IMR-90 (cell line): ENCODE measurements at regions not wholly inside any gene's neighbourhood (a gene's known extent, or its start where the extent isn't known, plus 50 kb on each side); places are given as distances from the start of the nearest gene placed in this dataset.
A peak's percentile ranks its signal among the peaks of the same experiment; 100 is the strongest.

ENCODE experiments used
- ATAC-seq: fragments of 200-7000 bp; cut with Tn5 transposase; 2 replicates; pipeline ENCODE4 v1.9.1; 2020; ENCODE audit warnings: low read depth, mild to moderate bottlenecking, moderate library complexity
- BruUV-seq: library from RNA; stranded (reverse); fragments of 400-500 nt; replicated peaks from 2 replicates; lab custom pipeline; 2021; lab: Mats Ljungman, UMichigan
- CTCF ChIA-PET: fragments of 300-600 bp; formaldehyde crosslinking; extraction: SDS; loops from one replicate; lab custom pipeline; 2021; ENCODE audit warnings: antibody characterized with exemption; lab: Yijun Ruan, JAX
- POLR2A ChIA-PET: fragments of 300-600 bp; sonication (Branson Sonifier 250); formaldehyde crosslinking; loops from one replicate; lab custom pipeline; 2022; ENCODE audit warnings: antibody characterized with exemption; ENCODE audit not compliant: unreplicated experiment; lab: Charles Lee
- DNase-seq: peaks from one replicate; pipeline ENCODE4 v3.0.0; 2013
- H2AFZ ChIP-seq: replicated peaks from 2 replicates; pipeline ENCODE3; 2013; ENCODE audit warnings: low read length, mild to moderate bottlenecking; ENCODE audit not compliant: poor library complexity
- H2AK5ac ChIP-seq: 2 replicates; pipeline ENCODE4 v1.6.1; 2013; ENCODE audit warnings: low read depth, low read length, inconsistent platforms
- H2AK9ac ChIP-seq: replicated peaks from 2 replicates; pipeline ENCODE3; 2013; ENCODE audit warnings: mild to moderate bottlenecking, low read depth, low read length, moderate library complexity; ENCODE audit not compliant: poor library complexity
- H2BK120ac ChIP-seq: 2 replicates; pipeline ENCODE4 v1.6.1; 2013; ENCODE audit warnings: low read depth, low read length, inconsistent platforms
- H2BK15ac ChIP-seq: 3 replicates; pipeline ENCODE4 v1.6.1; 2013; ENCODE audit warnings: low read depth, low read length, inconsistent platforms
- H2BK20ac ChIP-seq: 2 replicates; pipeline ENCODE4 v1.6.1; 2013; ENCODE audit warnings: low read depth, mild to moderate bottlenecking, inconsistent platforms, low read length, moderate library complexity
- H2BK5ac ChIP-seq: 2 replicates; pipeline ENCODE4 v1.6.1; 2013; ENCODE audit warnings: mild to moderate bottlenecking, low read depth, low read length, inconsistent platforms; ENCODE audit not compliant: poor library complexity, severe bottlenecking
- H3K14ac ChIP-seq: replicated peaks from 2 replicates; pipeline ENCODE4 v1.6.1; 2013; ENCODE audit warnings: low read depth, low read length, inconsistent platforms
- H3K18ac ChIP-seq: 2 replicates; pipeline ENCODE4 v1.6.1; 2013; ENCODE audit warnings: low read depth, low read length, control low read depth
- H3K23ac ChIP-seq: 2 replicates; pipeline ENCODE4 v1.6.1; 2013; ENCODE audit warnings: low read depth, low read length, inconsistent platforms
- H3K27ac ChIP-seq: 2 replicates; pipeline ENCODE4 v1.5.1; 2013; ENCODE audit warnings: mild to moderate bottlenecking, control low read depth, low read length; ENCODE audit not compliant: insufficient read depth
- H3K27me3 ChIP-seq: 2 replicates; pipeline ENCODE4 v1.6.1; 2013; ENCODE audit warnings: low read length; ENCODE audit not compliant: control insufficient read depth, insufficient read depth
- H3K36me3 ChIP-seq: 2 replicates; pipeline ENCODE4 v1.6.1; 2013; ENCODE audit warnings: low read length, mixed read lengths; ENCODE audit not compliant: control insufficient read depth, insufficient read depth
- H3K4ac ChIP-seq: 2 replicates; pipeline ENCODE4 v1.6.1; 2013; ENCODE audit warnings: low read depth, low read length, inconsistent platforms
- H3K4me1 ChIP-seq: 2 replicates; pipeline ENCODE4 v1.6.1; 2013; ENCODE audit warnings: low read length, mixed read lengths; ENCODE audit not compliant: control insufficient read depth, insufficient read depth
- H3K4me2 ChIP-seq: 2 replicates; pipeline ENCODE4 v1.6.1; 2013; ENCODE audit warnings: low read depth, mild to moderate bottlenecking, control low read depth, low read length, moderate library complexity
- H3K4me3 ChIP-seq: 2 replicates; pipeline ENCODE4 v1.5.1; 2013; ENCODE audit warnings: low read depth, mild to moderate bottlenecking, control low read depth, low read length, moderate library complexity; ENCODE audit not compliant: insufficient read depth
- H3K56ac ChIP-seq: 2 replicates; pipeline ENCODE4 v1.6.1; 2013; ENCODE audit warnings: low read length, inconsistent platforms; ENCODE audit not compliant: insufficient read depth; ENCODE audit errors: extremely low read depth
- H3K79me1 ChIP-seq, 2 experiments: 2 replicates each; pipeline ENCODE4 v1.6.1; 2013; ENCODE audit warnings: low read length in 2 of 2, inconsistent platforms in 1 of 2, low read depth in 1 of 2
- H3K9ac ChIP-seq: 2 replicates; pipeline ENCODE4 v1.6.1; 2013; ENCODE audit warnings: low read depth, low read length, control low read depth
- H3K9me1 ChIP-seq: 2 replicates; pipeline ENCODE4 v1.6.1; 2013; ENCODE audit warnings: low read length, inconsistent platforms; ENCODE audit not compliant: insufficient read depth
- H3K9me3 ChIP-seq: 2 replicates; pipeline ENCODE4 v1.6.1; 2013; ENCODE audit warnings: low read length; ENCODE audit not compliant: control insufficient read depth, insufficient read depth
- H4K20me1 ChIP-seq: 2 replicates; pipeline ENCODE4 v1.6.1; 2013; ENCODE audit warnings: low read length, inconsistent platforms; ENCODE audit not compliant: insufficient read depth
- H4K5ac ChIP-seq: 2 replicates; pipeline ENCODE4 v1.6.1; 2013; ENCODE audit warnings: mild to moderate bottlenecking, low read depth, low read length, control low read depth
- H4K8ac ChIP-seq, 2 experiments: 2 replicates each; pipeline ENCODE4 v1.6.1; 2013; ENCODE audit warnings: low read depth in 2 of 2, low read length in 2 of 2, control low read depth in 1 of 2, inconsistent platforms in 1 of 2
- H4K91ac ChIP-seq: 2 replicates; pipeline ENCODE4 v1.6.1; 2013; ENCODE audit warnings: low read depth, low read length, inconsistent platforms; ENCODE audit not compliant: insufficient read depth
- BHLHE40 ChIP-seq: fragments of 150-350 bp; IDR thresholded peaks from 2 replicates; pipeline ENCODE4 v1.6.1; 2016; ENCODE audit warnings: mild to moderate bottlenecking, low read depth, low read length
- CEBPB ChIP-seq: IDR thresholded peaks from 2 replicates; pipeline ENCODE4 v1.6.1; 2012; ENCODE audit warnings: low read depth, low read length, improper control_type of control experiment
- CHD1 ChIP-seq: IDR thresholded peaks from 2 replicates; pipeline ENCODE4 v1.6.1; 2012; ENCODE audit warnings: low read depth, low read length, improper control_type of control experiment
- FOS ChIP-seq: fragments of 150-350 bp; IDR thresholded peaks from 2 replicates; pipeline ENCODE4 v1.6.1; 2016; ENCODE audit warnings: low read depth, low read length
- MAFK ChIP-seq: IDR thresholded peaks from 2 replicates; pipeline ENCODE4 v1.6.1; 2012; ENCODE audit warnings: low read depth, low read length, improper control_type of control experiment
- MAZ ChIP-seq: IDR thresholded peaks from 2 replicates; pipeline ENCODE4 v1.6.1; 2012; ENCODE audit warnings: low read depth, mild to moderate bottlenecking, low read length, improper control_type of control experiment, moderate library complexity, borderline replicate concordance
- MXI1 ChIP-seq: IDR thresholded peaks from 2 replicates; pipeline ENCODE4 v1.6.1; 2012; ENCODE audit warnings: low read depth, mild to moderate bottlenecking, low read length, moderate library complexity, borderline replicate concordance
- NFE2L2 ChIP-seq: fragments of 150-350 bp; IDR thresholded peaks from 2 replicates; pipeline ENCODE4 v1.6.1; 2016; ENCODE audit warnings: low read depth, mild to moderate bottlenecking, low read length
- POLR2A ChIP-seq: IDR thresholded peaks from 2 replicates; pipeline ENCODE4 v1.6.1; 2012; ENCODE audit warnings: mild to moderate bottlenecking, low read depth, low read length
- RAD21 ChIP-seq: IDR thresholded peaks from 2 replicates; pipeline ENCODE4 v1.6.1; 2012; ENCODE audit warnings: low read length, improper control_type of control experiment
- RCOR1 ChIP-seq: IDR thresholded peaks from 2 replicates; pipeline ENCODE4 v1.6.1; 2012; ENCODE audit warnings: mild to moderate bottlenecking, low read length, improper control_type of control experiment; ENCODE audit not compliant: insufficient replicate concordance
- RFX5 ChIP-seq: IDR thresholded peaks from 2 replicates; pipeline ENCODE4 v1.8.0; 2012; ENCODE audit warnings: low read depth, mild to moderate bottlenecking, low read length, moderate library complexity
- SMC3 ChIP-seq: fragments of 150-350 bp; IDR thresholded peaks from 2 replicates; pipeline ENCODE4 v1.6.1; 2016; ENCODE audit warnings: low read depth, mild to moderate bottlenecking, antibody characterized with exemption, low read length, moderate library complexity
- USF2 ChIP-seq: fragments of 150-350 bp; IDR thresholded peaks from 2 replicates; pipeline ENCODE4 v1.6.1; 2017; ENCODE audit warnings: mild to moderate bottlenecking, antibody characterized with exemption, low read length, low read depth
- WGBS, 2 experiments: methylation state at CpG; one replicate each; pipeline versions ENCODE4 v1.1.5 to v1.1.7; 2013; ENCODE audit warnings: missing lambda C conversion rate in 2 of 2; ENCODE audit not compliant: insufficient read length in 1 of 2; ENCODE audit errors: extremely low coverage in 2 of 2; 5-methylcytosine and 5-hydroxymethylcytosine counted together
- dilution Hi-C: fragments of 300-500 bp; cut with HindIII; formaldehyde crosslinking; loops from one replicate; pipeline ENCODE4 v1.14.3; 2018; ENCODE audit warnings: low sequenced_read_pairs; ENCODE audit not compliant: unreplicated experiment
- in situ Hi-C: fragments of 300-500 bp; cut with MboI; formaldehyde crosslinking; loops from 3 replicates; pipeline ENCODE4 v1.14.3; 2019; ENCODE audit warnings: low sequenced_read_pairs, inconsistent platforms, mixed read lengths
- intact Hi-C: fragments of 100-400 bp; cut with micrococcal nuclease; formaldehyde crosslinking; loops from 2 replicates; pipeline ENCODE4 v1.10.0; 2022
- TF ChIP-seq, protein P1 (sequence below): conservative IDR thresholded peaks from 2 replicates; pipeline ENCODE4 v1.5.1; 2012; ENCODE audit warnings: mild to moderate bottlenecking, low read depth, low read length, improper control_type of control experiment
- TF ChIP-seq, protein P2 (sequence below): fragments of 150-350 bp; IDR thresholded peaks from 2 replicates; pipeline ENCODE4 v1.6.1; 2016; ENCODE audit warnings: low read depth, mild to moderate bottlenecking, low read length, moderate library complexity, borderline replicate concordance

GRCh38 chr11:22982903-22983302 is 122.6 kb upstream of the CCDC179 start:
- Histone ChIP-seq H4K8ac (0 out of 4 replicates have a peak overlapping the region, but pooled peaks of 1 of the 2 experiments have one; percentile 2), H3K9ac (no peak overlapping the region), H3K4me3 (no peak overlapping the region), H3K36me3 (no peaks in the 10 kb centered on the region), H3K23ac (no peak overlapping the region), H2AK9ac (no peak overlapping the region), H2AFZ (peak overlapping the region; percentile 51), H3K14ac (no peak overlapping the region), H4K20me1 (no peaks in the 10 kb centered on the region), H2BK5ac (no peak overlapping the region), H3K4me2 (no peak overlapping the region), H4K5ac (no peak overlapping the region), H3K27ac (no peak overlapping the region), H3K9me1 (no peaks in the 10 kb centered on the region), H4K91ac (no peak overlapping the region), H3K27me3 (no peaks in the 10 kb centered on the region), H3K18ac (no peak overlapping the region), H2BK15ac (no peak overlapping the region), H3K4me1 (no peaks in the 10 kb centered on the region), H3K9me3 (no peaks in the 10 kb centered on the region), H2BK20ac (no peak overlapping the region), H2BK120ac (no peak overlapping the region), H2AK5ac (no peak overlapping the region), H3K79me1 (no peaks in the 10 kb centered on the region), H3K56ac (no peak overlapping the region), H3K4ac (no peak overlapping the region)
- in situ Hi-C loops = no loop called here
- no peak for ATAC-seq
- BruUV-seq = no TSS peak
- TF ChIP-seq RFX5 = no peak
- TF ChIP-seq MAFK = no peak
- no peak for TF ChIP-seq RAD21
- no peak for TF ChIP-seq CEBPB
- TF ChIP-seq, protein P1, sequence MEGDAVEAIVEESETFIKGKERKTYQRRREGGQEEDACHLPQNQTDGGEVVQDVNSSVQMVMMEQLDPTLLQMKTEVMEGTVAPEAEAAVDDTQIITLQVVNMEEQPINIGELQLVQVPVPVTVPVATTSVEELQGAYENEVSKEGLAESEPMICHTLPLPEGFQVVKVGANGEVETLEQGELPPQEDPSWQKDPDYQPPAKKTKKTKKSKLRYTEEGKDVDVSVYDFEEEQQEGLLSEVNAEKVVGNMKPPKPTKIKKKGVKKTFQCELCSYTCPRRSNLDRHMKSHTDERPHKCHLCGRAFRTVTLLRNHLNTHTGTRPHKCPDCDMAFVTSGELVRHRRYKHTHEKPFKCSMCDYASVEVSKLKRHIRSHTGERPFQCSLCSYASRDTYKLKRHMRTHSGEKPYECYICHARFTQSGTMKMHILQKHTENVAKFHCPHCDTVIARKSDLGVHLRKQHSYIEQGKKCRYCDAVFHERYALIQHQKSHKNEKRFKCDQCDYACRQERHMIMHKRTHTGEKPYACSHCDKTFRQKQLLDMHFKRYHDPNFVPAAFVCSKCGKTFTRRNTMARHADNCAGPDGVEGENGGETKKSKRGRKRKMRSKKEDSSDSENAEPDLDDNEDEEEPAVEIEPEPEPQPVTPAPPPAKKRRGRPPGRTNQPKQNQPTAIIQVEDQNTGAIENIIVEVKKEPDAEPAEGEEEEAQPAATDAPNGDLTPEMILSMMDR = no peak
- no peak for TF ChIP-seq SMC3
- no peak for TF ChIP-seq MXI1
- TF ChIP-seq MAZ = no peak
- no peak for TF ChIP-seq CHD1
- no peak for TF ChIP-seq BHLHE40
- no peak for TF ChIP-seq USF2
- TF ChIP-seq, protein P2, sequence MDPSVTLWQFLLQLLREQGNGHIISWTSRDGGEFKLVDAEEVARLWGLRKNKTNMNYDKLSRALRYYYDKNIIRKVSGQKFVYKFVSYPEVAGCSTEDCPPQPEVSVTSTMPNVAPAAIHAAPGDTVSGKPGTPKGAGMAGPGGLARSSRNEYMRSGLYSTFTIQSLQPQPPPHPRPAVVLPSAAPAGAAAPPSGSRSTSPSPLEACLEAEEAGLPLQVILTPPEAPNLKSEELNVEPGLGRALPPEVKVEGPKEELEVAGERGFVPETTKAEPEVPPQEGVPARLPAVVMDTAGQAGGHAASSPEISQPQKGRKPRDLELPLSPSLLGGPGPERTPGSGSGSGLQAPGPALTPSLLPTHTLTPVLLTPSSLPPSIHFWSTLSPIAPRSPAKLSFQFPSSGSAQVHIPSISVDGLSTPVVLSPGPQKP = no peak
- no peak for TF ChIP-seq NFE2L2
- no peak for TF ChIP-seq FOS
- no peak for TF ChIP-seq POLR2A
- TF ChIP-seq RCOR1 = no peak
- intact Hi-C loops = no loop called here
- CTCF ChIA-PET = no interaction called here
- WGBS, 2 experiments = no CpG with 5 or more reads among the region's 4 CpGs
- DNase-seq = no peak
- dilution Hi-C loops = no loop called here
- POLR2A ChIA-PET = no interaction called here
